CD14-positive monocyte (primary cell): ENCODE measurements at regions not wholly inside any gene's neighbourhood (a gene's known extent, or its start where the extent isn't known, plus 50 kb on each side); places are given as distances from the start of the nearest gene placed in this dataset.

ENCODE experiments used
- DNase-seq, 3 donors: peaks; one replicate each; pipeline ENCODE4 v3.0.0-alpha.2; 2011 to 2022
- H2AFZ ChIP-seq: 2 replicates; pipeline ENCODE4 v1.6.0; 2012; ENCODE audit warnings: mild to moderate bottlenecking, low read depth, low read length, inconsistent platforms; ENCODE audit not compliant: insufficient read depth, poor library complexity, severe bottlenecking
- H3K27ac ChIP-seq, 2 donors: 1 replicate in 1 of 2; 2 replicates in 1 of 2; pipeline ENCODE4 v1.5.1; 2012 to 2013; ENCODE audit warnings: low read length in 2 of 2, control low read depth in 1 of 2, inconsistent platforms in 1 of 2, low read depth in 1 of 2, mild to moderate bottlenecking in 1 of 2
- H3K27me3 ChIP-seq, 2 donors: one replicate each; pipeline versions ENCODE4 v1.6.0 to v1.6.1; 2011 to 2013; ENCODE audit warnings: low read length in 2 of 2; ENCODE audit not compliant: control insufficient read depth in 2 of 2, insufficient read depth in 2 of 2
- H3K36me3 ChIP-seq, 2 donors: replicated peaks in 1 of 2; 1 replicate in 1 of 2; 2 replicates in 1 of 2; pipeline versions ENCODE4 v1.5.1 to v1.6.1; 2012 to 2013; ENCODE audit warnings: low read length in 2 of 2, control low read depth in 1 of 2, inconsistent platforms in 1 of 2, mild to moderate bottlenecking in 1 of 2; ENCODE audit not compliant: insufficient read depth in 2 of 2, control insufficient read depth in 1 of 2
- H3K4me1 ChIP-seq, 2 donors: 1 replicate in 1 of 2; 2 replicates in 1 of 2; pipeline versions ENCODE4 v1.5.1 to v1.6.1; 2012 to 2013; ENCODE audit warnings: low read length in 2 of 2, control low read depth in 1 of 2, inconsistent platforms in 1 of 2, mild to moderate bottlenecking in 1 of 2, moderate library complexity in 1 of 2; ENCODE audit not compliant: insufficient read depth in 2 of 2, control insufficient read depth in 1 of 2
- H3K4me2 ChIP-seq: replicated peaks from 2 replicates; pipeline ENCODE3; 2012; ENCODE audit warnings: low read length, moderate library complexity, mild to moderate bottlenecking; ENCODE audit not compliant: poor library complexity, severe bottlenecking; ENCODE audit errors: extremely low read depth
- H3K4me3 ChIP-seq, 3 experiments: fragments of 200-600 bp in 1 of 3; sonication (generic) in 1 of 3; replicated peaks in 1 of 3; 1 replicate in 2 of 3; 2 replicates in 1 of 3; pipeline ENCODE4 v1.5.1; 2011 to 2013; ENCODE audit warnings: low read length in 3 of 3, mild to moderate bottlenecking in 3 of 3, control low read depth in 2 of 3, low read depth in 2 of 3, inconsistent platforms in 1 of 3, moderate library complexity in 1 of 3
- H3K79me2 ChIP-seq: 2 replicates; pipeline ENCODE4 v1.6.0; 2012; ENCODE audit warnings: mild to moderate bottlenecking, control low read depth, inconsistent platforms, low read length, moderate library complexity; ENCODE audit not compliant: insufficient read depth
- H3K9ac ChIP-seq: 2 replicates; pipeline ENCODE4 v1.6.0; 2017; ENCODE audit warnings: low read length, mild to moderate bottlenecking; ENCODE audit not compliant: insufficient read depth, poor library complexity, severe bottlenecking
- H3K9me3 ChIP-seq, 2 donors: replicated peaks in 1 of 2; 1 replicate in 1 of 2; 2 replicates in 1 of 2; pipeline versions ENCODE4 v1.5.1 to v1.6.1; 2012 to 2013; ENCODE audit warnings: low read length in 2 of 2, control low read depth in 1 of 2; ENCODE audit not compliant: control insufficient read depth in 1 of 2, insufficient read depth in 1 of 2
- H4K20me1 ChIP-seq: 2 replicates; pipeline ENCODE4 v1.6.0; 2012; ENCODE audit warnings: mild to moderate bottlenecking, low read length, control low read depth, moderate library complexity; ENCODE audit not compliant: insufficient read depth
- H3K27ac Mint-ChIP-seq, 7 donors: one replicate each; pipeline ENCODE4 v1.8.0; 2020; ENCODE audit warnings: mild to moderate bottlenecking in 7 of 7, mixed read lengths in 7 of 7, moderate library complexity in 6 of 7, inconsistent platforms in 2 of 7
- H3K27me3 Mint-ChIP-seq, 3 donors: one replicate each; pipeline ENCODE4 v1.8.0; 2021 to 2022; ENCODE audit warnings: low read depth in 3 of 3, mild to moderate bottlenecking in 3 of 3, mixed read lengths in 3 of 3, moderate library complexity in 3 of 3, inconsistent platforms in 1 of 3
- H3K36me3 Mint-ChIP-seq, 2 donors: one replicate each; pipeline ENCODE4 v1.8.0; 2020; ENCODE audit warnings: mixed read lengths in 2 of 2, inconsistent platforms in 1 of 2, mild to moderate bottlenecking in 1 of 2
- H3K4me1 Mint-ChIP-seq: one replicate; pipeline ENCODE4 v1.8.0; 2020; ENCODE audit warnings: mild to moderate bottlenecking, mixed read lengths
- H3K4me3 Mint-ChIP-seq, 2 donors: one replicate each; pipeline ENCODE4 v1.8.0; 2020; ENCODE audit warnings: mild to moderate bottlenecking in 2 of 2, mixed read lengths in 2 of 2, moderate library complexity in 1 of 2
- H3K9me3 Mint-ChIP-seq, 7 donors: one replicate each; pipeline ENCODE4 v1.8.0; 2020 to 2022; ENCODE audit warnings: mixed read lengths in 7 of 7, mild to moderate bottlenecking in 6 of 7, moderate library complexity in 6 of 7, inconsistent platforms in 2 of 7
- WGBS: methylation state at CpG from one replicate; pipeline ENCODE4 v1.1.5; 2013; ENCODE audit warnings: missing lambda C conversion rate; ENCODE audit not compliant: insufficient coverage; 5-methylcytosine and 5-hydroxymethylcytosine counted together
- intact Hi-C, 2 donors: fragments of 100-400 bp; cut with micrococcal nuclease; formaldehyde crosslinking; loops; one replicate each; pipeline versions ENCODE4 v1.15.0 to v1.15.1; 2023
- TF ChIP-seq, protein P1 (sequence below): fragments of 200-600 bp; IDR thresholded peaks from one replicate; pipeline ENCODE4 v1.8.0; 2022; ENCODE audit warnings: antibody characterized with exemption, mild to moderate bottlenecking

GRCh38 chr5:27511061-27511460, 472.7 kb upstream of the CDH9 start:
- TF ChIP-seq, protein P1, sequence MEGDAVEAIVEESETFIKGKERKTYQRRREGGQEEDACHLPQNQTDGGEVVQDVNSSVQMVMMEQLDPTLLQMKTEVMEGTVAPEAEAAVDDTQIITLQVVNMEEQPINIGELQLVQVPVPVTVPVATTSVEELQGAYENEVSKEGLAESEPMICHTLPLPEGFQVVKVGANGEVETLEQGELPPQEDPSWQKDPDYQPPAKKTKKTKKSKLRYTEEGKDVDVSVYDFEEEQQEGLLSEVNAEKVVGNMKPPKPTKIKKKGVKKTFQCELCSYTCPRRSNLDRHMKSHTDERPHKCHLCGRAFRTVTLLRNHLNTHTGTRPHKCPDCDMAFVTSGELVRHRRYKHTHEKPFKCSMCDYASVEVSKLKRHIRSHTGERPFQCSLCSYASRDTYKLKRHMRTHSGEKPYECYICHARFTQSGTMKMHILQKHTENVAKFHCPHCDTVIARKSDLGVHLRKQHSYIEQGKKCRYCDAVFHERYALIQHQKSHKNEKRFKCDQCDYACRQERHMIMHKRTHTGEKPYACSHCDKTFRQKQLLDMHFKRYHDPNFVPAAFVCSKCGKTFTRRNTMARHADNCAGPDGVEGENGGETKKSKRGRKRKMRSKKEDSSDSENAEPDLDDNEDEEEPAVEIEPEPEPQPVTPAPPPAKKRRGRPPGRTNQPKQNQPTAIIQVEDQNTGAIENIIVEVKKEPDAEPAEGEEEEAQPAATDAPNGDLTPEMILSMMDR, result no peak
- Histone ChIP-seq H3K9me3 (peaks cover 0 to 7% of the 10 kb centered on the region in 2 donors), H3K27ac (no peak overlapping the region), H3K27me3 (no peaks in the 10 kb centered on the region), H3K79me2 (no peaks in the 10 kb centered on the region), H2AFZ (no peak overlapping the region), H3K9ac (no peak overlapping the region), H3K4me1 (no peaks in the 10 kb centered on the region), H4K20me1 (no peaks in the 10 kb centered on the region), H3K4me3 (no peak overlapping the region), H3K36me3 (no peaks in the 10 kb centered on the region), H3K4me2 (no peak overlapping the region)
- H3K36me3 Mint-ChIP-seq, result no peaks in the 10 kb centered on the region
- intact Hi-C loops, result no loop called here
- DNase-seq, result no peak
- H3K27me3 Mint-ChIP-seq, result peaks cover 0 to 2% (median 0%) of the 10 kb centered on the region in 3 donors
- H3K4me1 Mint-ChIP-seq, result no peaks in the 10 kb centered on the region
- no peak overlapping the region for H3K27ac Mint-ChIP-seq
- no CpG with 5 or more reads among the region's 3 CpGs for WGBS
- peaks cover 2 to 22% (median 4%) of the 10 kb centered on the region in 7 donors for H3K9me3 Mint-ChIP-seq
- H3K4me3 Mint-ChIP-seq, result no peak overlapping the region

GRCh38 chr5:27503813-27504212, 465.4 kb upstream of the CDH9 start:
- no peaks in the 10 kb centered on the region for H3K36me3 Mint-ChIP-seq
- intact Hi-C loops, result no loop called here
- H3K9me3 Mint-ChIP-seq, result peaks cover 0 to 20% (median 6%) of the 10 kb centered on the region in 7 donors
- no CpG with 5 or more reads among the region's 3 CpGs for WGBS
- H3K4me2 ChIP-seq, result no peak overlapping the region
- H3K27me3 Mint-ChIP-seq, result no peaks in the 10 kb centered on the region
- no peak for DNase-seq
- H2AFZ ChIP-seq, result no peak overlapping the region
- H3K4me3 Mint-ChIP-seq, result no peak overlapping the region
- no peak overlapping the region for H3K9ac ChIP-seq
- H3K27me3 ChIP-seq, result no peaks in the 10 kb centered on the region
- no peaks in the 10 kb centered on the region for H4K20me1 ChIP-seq
- H3K27ac Mint-ChIP-seq, result no peak overlapping the region
- TF ChIP-seq, protein P1, result no peak
- no peaks in the 10 kb centered on the region for H3K4me1 ChIP-seq
- no peaks in the 10 kb centered on the region for H3K36me3 ChIP-seq
- no peak overlapping the region for H3K4me3 ChIP-seq
- H3K4me1 Mint-ChIP-seq, result no peaks in the 10 kb centered on the region
- no peak overlapping the region for H3K27ac ChIP-seq
- peaks cover 0 to 10% of the 10 kb centered on the region in 2 donors for H3K9me3 ChIP-seq
- no peaks in the 10 kb centered on the region for H3K79me2 ChIP-seq
